ENCODE measurements at regions not wholly inside any gene's neighbourhood (a gene's known extent, or its start where the extent isn't known, plus 50 kb on each side); places are given as distances from the start of the nearest gene placed in this dataset.

- DNase-seq (ENCODE audit: low read depth): no peak
- peak; percentile 41 for TF ChIP-seq CTCF (conservative IDR thresholded peaks at IDR 0.05; ENCODE audit: low read depth, low read length)
- no peak overlapping the region for H3K4me3 ChIP-seq (ENCODE audit: low read depth, low read length)
Observed at GRCh38 chrX:83008415-83008814, 499.7 kb upstream of the POU3F4 start.

- TF ChIP-seq CTCF (conservative IDR thresholded peaks at IDR 0.05; ENCODE audit: low read depth, low read length): no peak
- DNase-seq (ENCODE audit: low read depth): no peak
- H3K4me3 ChIP-seq (ENCODE audit: low read depth, low read length): no peak overlapping the region
Observed at GRCh38 chrX:83019258-83019657, 488.8 kb upstream of the POU3F4 start.

DNA sequence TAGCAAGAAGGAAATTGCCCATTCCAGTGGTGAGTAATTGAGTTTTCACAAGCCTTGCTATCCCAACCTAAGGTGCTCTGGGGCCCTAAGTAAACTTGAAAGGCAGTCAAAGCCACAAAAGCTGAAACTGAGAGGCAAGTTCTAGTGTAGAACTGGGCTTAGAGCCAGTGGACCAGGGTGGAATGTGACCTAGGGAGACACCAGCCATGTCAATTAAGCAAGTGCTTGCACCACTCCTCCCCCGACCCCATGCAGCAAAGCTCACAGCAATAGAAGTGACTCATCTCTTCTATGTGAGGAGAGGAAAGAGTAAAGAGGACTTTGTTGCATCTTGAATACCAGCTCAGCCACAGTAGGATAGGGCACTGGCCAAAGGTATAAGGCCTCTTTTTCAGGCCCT lies 486.1 kb upstream of the POU3F4 start:
- DNase-seq (ENCODE audit: low read depth): peak; percentile 54

More for the DNA sequence above, 486.1 kb upstream of the POU3F4 start:
- H3K4me3 ChIP-seq (ENCODE audit: low read depth, low read length): no peak overlapping the region
- no peak for TF ChIP-seq CTCF (conservative IDR thresholded peaks at IDR 0.05; ENCODE audit: low read depth, low read length)
